ENCODE measurements at regions not wholly inside any gene's neighbourhood (a gene's known extent, or its start where the extent isn't known, plus 50 kb on each side); places are given as distances from the start of the nearest gene placed in this dataset.

- no peaks in the 10 kb centered on the region for H3K36me3 Mint-ChIP-seq (ENCODE audit: insufficient read depth, unreplicated experiment)
- intact Hi-C loops (cut with micrococcal nuclease; ENCODE audit: unreplicated experiment) = no loop called here
- no peaks in the 10 kb centered on the region for H3K9me3 Mint-ChIP-seq (ENCODE audit: low read depth, unreplicated experiment)
- H3K27ac Mint-ChIP-seq (ENCODE audit: unreplicated experiment) = no peak overlapping the region
- H3K27me3 Mint-ChIP-seq (ENCODE audit: unreplicated experiment) = no peaks in the 10 kb centered on the region
- no peak overlapping the region for H3K4me3 Mint-ChIP-seq (ENCODE audit: low read depth, unreplicated experiment)
- no peak for TF ChIP-seq CTCF (IDR thresholded peaks at IDR 0.05; ENCODE audit: unreplicated experiment)
- no peaks in the 10 kb centered on the region for H3K4me1 Mint-ChIP-seq (ENCODE audit: low read depth, unreplicated experiment)
- CTCF ChIA-PET = no interaction called here
- no TSS peak for BruUV-seq (replicated peaks)
- DNase-seq = no peak
These were observed 138.5 kb upstream of the QRFPR start for GRCh38 chr4:121519236-121519838.

GRCh38 chr4:121517241-121517640 is 136.4 kb upstream of the QRFPR start:
- Mint-ChIP-seq H3K36me3 (ENCODE audit: insufficient read depth, unreplicated experiment) (no peaks in the 10 kb centered on the region), H3K27ac (ENCODE audit: unreplicated experiment) (no peak overlapping the region), H3K4me3 (ENCODE audit: low read depth, unreplicated experiment) (no peak overlapping the region), H3K4me1 (ENCODE audit: low read depth, unreplicated experiment) (no peaks in the 10 kb centered on the region), H3K9me3 (ENCODE audit: low read depth, unreplicated experiment) (no peaks in the 10 kb centered on the region), H3K27me3 (ENCODE audit: unreplicated experiment) (no peaks in the 10 kb centered on the region)
- BruUV-seq (replicated peaks) = no TSS peak
- no peak for DNase-seq
- CTCF ChIA-PET = no interaction called here
- TF ChIP-seq CTCF (IDR thresholded peaks at IDR 0.05; ENCODE audit: unreplicated experiment) = no peak
- intact Hi-C loops (cut with micrococcal nuclease; ENCODE audit: unreplicated experiment) = no loop called here

- no peak for DNase-seq
- Mint-ChIP-seq H3K27me3 (ENCODE audit: unreplicated experiment) (no peaks in the 10 kb centered on the region), H3K9me3 (ENCODE audit: low read depth, unreplicated experiment) (no peaks in the 10 kb centered on the region), H3K4me3 (ENCODE audit: low read depth, unreplicated experiment) (no peak overlapping the region), H3K27ac (ENCODE audit: unreplicated experiment) (no peak overlapping the region), H3K36me3 (ENCODE audit: insufficient read depth, unreplicated experiment) (no peaks in the 10 kb centered on the region), H3K4me1 (ENCODE audit: low read depth, unreplicated experiment) (no peaks in the 10 kb centered on the region)
- TF ChIP-seq CTCF (IDR thresholded peaks at IDR 0.05; ENCODE audit: unreplicated experiment) = no peak
- BruUV-seq (replicated peaks) = no TSS peak
- CTCF ChIA-PET = no interaction called here
- intact Hi-C loops (cut with micrococcal nuclease; ENCODE audit: unreplicated experiment) = no loop called here
These were observed 133.6 kb upstream of the QRFPR start for GRCh38 chr4:121514443-121514842.

GRCh38 chr4:121510341-121510874 is 129.6 kb upstream of the QRFPR start:
- no peak for TF ChIP-seq CTCF (IDR thresholded peaks at IDR 0.05; ENCODE audit: unreplicated experiment)
- Mint-ChIP-seq H3K27me3 (ENCODE audit: unreplicated experiment) (no peaks in the 10 kb centered on the region), H3K27ac (ENCODE audit: unreplicated experiment) (no peak overlapping the region), H3K4me1 (ENCODE audit: low read depth, unreplicated experiment) (no peaks in the 10 kb centered on the region), H3K4me3 (ENCODE audit: low read depth, unreplicated experiment) (no peak overlapping the region), H3K36me3 (ENCODE audit: insufficient read depth, unreplicated experiment) (no peaks in the 10 kb centered on the region), H3K9me3 (ENCODE audit: low read depth, unreplicated experiment) (no peaks in the 10 kb centered on the region)
- CTCF ChIA-PET = no interaction called here
- BruUV-seq (replicated peaks) = no TSS peak
- DNase-seq = no peak
- intact Hi-C loops (cut with micrococcal nuclease; ENCODE audit: unreplicated experiment) = no loop called here
